CD4-positive, alpha-beta T cell treated with Interleukin-17A for 4 hours (primary cell): ENCODE measurements at regions not wholly inside any gene's neighbourhood (a gene's known extent, or its start where the extent isn't known, plus 50 kb on each side); places are given as distances from the start of the nearest gene placed in this dataset.

Experiments
- DNase-seq: peaks from one replicate; pipeline ENCODE4 v3.0.0-alpha.2; 2020; ENCODE audit warnings: mixed read lengths

GRCh38 chr15:96746665-96747064, 416.2 kb downstream of the NR2F2 start:
- DNase-seq = no peak

- DNase-seq = no peak
Measured at GRCh38 chr15:96747291-96747690, 416.8 kb downstream of the NR2F2 start.

- DNase-seq = no peak
Measured at GRCh38 chr15:96750361-96750760, 419.9 kb downstream of the NR2F2 start.

GRCh38 chr15:96756146-96756545, 425.6 kb downstream of the NR2F2 start:
- no peak for DNase-seq

- DNase-seq = no peak
Measured at GRCh38 chr15:96756656-96757055, 426.2 kb downstream of the NR2F2 start.

- no peak for DNase-seq
Measured at GRCh38 chr15:96762566-96762965, 432.1 kb downstream of the NR2F2 start.

- DNase-seq = no peak
Measured at GRCh38 chr15:96764501-96764900, 434.0 kb downstream of the NR2F2 start.

GRCh38 chr15:96764946-96765345, 434.4 kb downstream of the NR2F2 start:
- DNase-seq = no peak

- DNase-seq = no peak
Measured at GRCh38 chr15:96766366-96766765, 435.9 kb downstream of the NR2F2 start.

GRCh38 chr15:96767703-96768434, 437.4 kb downstream of the NR2F2 start:
- DNase-seq = no peak

GRCh38 chr15:96768435-96768789, 437.9 kb downstream of the NR2F2 start:
- DNase-seq = no peak

- DNase-seq = no peak
Measured at GRCh38 chr15:96771035-96771434, 440.5 kb downstream of the NR2F2 start.

GRCh38 chr15:96774216-96774615, 443.7 kb downstream of the NR2F2 start:
- no peak for DNase-seq

GRCh38 chr15:96783746-96784145, 453.2 kb downstream of the NR2F2 start:
- DNase-seq = no peak

- DNase-seq = no peak
Measured at GRCh38 chr15:96790004-96790403, 459.5 kb downstream of the NR2F2 start.

- DNase-seq = no peak
Measured at GRCh38 chr15:96792216-96792615, 461.7 kb downstream of the NR2F2 start.

- no peak for DNase-seq
Measured at GRCh38 chr15:96796841-96797240, 466.3 kb downstream of the NR2F2 start.

- DNase-seq = no peak
Measured at GRCh38 chr15:96801576-96802150, 471.2 kb downstream of the NR2F2 start.

GRCh38 chr15:96802611-96803255, 472.2 kb downstream of the NR2F2 start:
- DNase-seq = no peak

GRCh38 chr15:96804754-96805153, 474.3 kb downstream of the NR2F2 start:
- no peak for DNase-seq

- DNase-seq = no peak
Measured at GRCh38 chr15:96807361-96807760, 476.9 kb downstream of the NR2F2 start.

GRCh38 chr15:96817900-96818299, 487.4 kb downstream of the NR2F2 start:
- DNase-seq = no peak

- DNase-seq = no peak
Measured at GRCh38 chr15:96818861-96819260, 488.4 kb downstream of the NR2F2 start.

GRCh38 chr15:96827981-96828380, 497.5 kb downstream of the NR2F2 start:
- no peak for DNase-seq
